HG03342 (cell line): ENCODE measurements at regions not wholly inside any gene's neighbourhood (a gene's known extent, or its start where the extent isn't known, plus 50 kb on each side); places are given as distances from the start of the nearest gene placed in this dataset.

Experiments
- ATAC-seq: cut with Tn5 transposase; IDR thresholded peaks from one replicate; pipeline ENCODE4 v1.9.1; 2021; ENCODE audit warnings: mild to moderate bottlenecking, moderate library complexity; ENCODE audit not compliant: unreplicated experiment

DNA sequence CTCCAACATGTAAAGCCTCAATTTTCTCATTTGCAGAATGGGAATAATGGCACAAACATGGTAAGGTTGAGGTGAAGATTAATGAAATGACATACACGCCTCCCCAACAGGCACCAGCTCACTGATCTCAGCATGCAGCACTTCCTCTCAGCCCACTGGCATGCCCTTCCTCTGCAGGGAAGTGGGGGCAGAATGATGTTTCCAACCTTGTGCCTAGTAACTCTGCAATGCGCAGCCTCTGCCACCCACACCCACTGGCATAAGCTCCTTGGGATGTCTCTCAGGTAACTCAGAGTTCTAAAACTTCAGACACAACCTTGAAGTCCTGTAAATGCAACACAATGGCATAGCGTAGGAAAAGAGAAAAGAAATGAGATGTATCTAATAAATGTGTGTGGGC is 540.7 kb downstream of the HTR7 start:
- no peak for ATAC-seq

- ATAC-seq, result no peak
Observed at GRCh38 chr10:90318659-90319058, 539.2 kb downstream of the HTR7 start.

- ATAC-seq, result peak; percentile 96
Observed at GRCh38 chr10:90319188-90319914, 538.5 kb downstream of the HTR7 start.

- no peak for ATAC-seq
Observed at GRCh38 chr10:90321132-90321816, 536.6 kb downstream of the HTR7 start.

DNA sequence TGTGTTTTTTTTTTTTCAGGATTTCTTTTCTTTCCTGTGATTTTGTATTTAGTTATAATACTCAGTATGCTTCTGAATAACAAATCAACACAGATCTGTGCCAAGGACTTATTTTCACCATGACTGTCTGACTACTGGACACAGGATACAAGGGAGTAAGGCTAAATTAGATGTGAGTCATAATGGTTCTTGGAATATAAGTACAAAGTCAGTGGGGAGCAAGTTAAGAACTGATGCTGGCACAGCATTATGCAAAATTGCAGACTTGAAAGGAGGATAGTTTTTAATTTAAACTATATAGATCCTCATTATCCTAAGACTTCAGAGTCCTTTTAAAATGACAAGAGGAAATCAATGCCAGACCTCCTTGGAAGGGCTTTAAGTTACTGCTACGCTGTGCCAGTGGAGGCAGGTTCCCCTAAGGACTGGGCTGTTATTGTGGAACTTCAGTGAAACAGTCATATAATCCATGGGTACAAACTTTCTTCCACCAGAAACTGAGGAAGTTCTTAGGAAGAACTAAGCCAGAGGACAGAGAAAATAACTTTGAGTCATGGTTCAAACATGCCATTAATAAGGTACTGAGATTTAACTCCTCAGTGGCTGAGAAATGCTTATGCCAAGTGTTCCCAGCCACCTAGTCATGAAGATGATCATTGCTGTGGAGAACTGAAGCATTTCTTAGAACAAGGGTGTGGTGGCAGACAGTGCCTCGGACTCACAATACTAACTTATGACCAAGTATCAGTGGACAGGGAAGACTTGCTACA is 531.2 kb downstream of the HTR7 start:
- no peak for ATAC-seq

DNA sequence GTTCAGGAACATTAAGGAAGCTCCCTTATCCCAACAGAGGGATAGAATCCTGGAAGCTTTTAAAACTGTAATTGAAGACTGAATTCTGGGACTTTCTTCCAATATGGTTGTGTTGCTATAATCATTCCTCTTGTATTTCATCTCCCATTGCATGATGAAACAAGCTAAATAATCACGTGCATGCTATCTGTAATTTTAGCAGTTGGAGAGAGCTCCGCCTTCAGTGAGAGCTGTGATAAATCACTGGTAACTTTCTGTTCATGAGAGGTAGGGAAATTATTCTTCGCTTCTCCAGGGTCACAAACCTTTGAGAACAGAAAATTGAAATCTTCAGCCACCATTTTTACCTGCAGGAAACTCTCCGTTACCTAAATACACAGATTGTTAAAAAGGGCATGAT is 530.2 kb downstream of the HTR7 start:
- no peak for ATAC-seq

DNA sequence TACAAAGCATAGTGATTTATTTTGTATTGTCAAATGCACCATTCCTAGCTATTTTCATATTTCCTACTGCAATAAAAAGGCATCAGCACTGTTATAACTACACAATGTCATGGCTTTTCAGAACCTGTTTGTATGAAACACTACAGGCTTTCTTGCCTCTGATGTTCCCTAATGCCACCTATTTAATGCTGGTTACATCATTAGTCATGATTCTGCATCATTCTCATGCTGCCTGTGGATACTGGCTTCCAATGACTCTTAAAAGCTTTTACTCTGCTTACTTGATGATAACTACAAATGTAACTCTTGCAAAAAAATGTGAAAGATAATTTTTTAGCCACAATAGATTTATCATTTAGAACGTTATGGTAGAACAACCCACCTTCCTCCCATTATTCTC is 529.4 kb downstream of the HTR7 start:
- ATAC-seq, result no peak

GRCh38 chr10:90328896-90329295 is 528.9 kb downstream of the HTR7 start:
- no peak for ATAC-seq

- ATAC-seq, result no peak
Observed at GRCh38 chr10:90337316-90337715, 520.5 kb downstream of the HTR7 start.

- ATAC-seq, result no peak
Observed at GRCh38 chr10:90342480-90342879, 515.4 kb downstream of the HTR7 start.

- no peak for ATAC-seq
Observed at GRCh38 chr10:90344226-90344625, 513.6 kb downstream of the HTR7 start.

- ATAC-seq, result no peak
Observed at GRCh38 chr10:90347239-90347638, 510.6 kb downstream of the HTR7 start.

DNA sequence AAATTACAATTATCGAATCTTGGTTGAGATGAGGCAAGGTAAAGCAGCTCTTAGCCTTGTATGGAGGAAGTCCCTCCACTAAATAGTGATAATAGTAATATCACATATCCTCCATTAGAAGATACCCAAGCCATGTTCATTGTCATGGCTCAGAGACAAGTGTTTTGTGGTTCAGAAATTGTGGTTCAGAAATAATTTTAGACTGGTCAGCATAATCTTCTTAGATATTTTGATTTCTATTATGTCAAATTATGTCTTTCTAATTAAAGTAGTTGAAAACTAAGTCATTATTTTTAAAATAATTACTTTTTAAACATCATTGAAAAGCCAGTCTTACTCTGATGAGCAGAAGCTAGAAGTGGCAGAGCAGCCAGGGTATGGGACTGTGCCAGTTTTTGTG is 507.7 kb downstream of the HTR7 start:
- no peak for ATAC-seq

GRCh38 chr10:90352288-90352687 is 505.6 kb downstream of the HTR7 start:
- ATAC-seq, result no peak

DNA sequence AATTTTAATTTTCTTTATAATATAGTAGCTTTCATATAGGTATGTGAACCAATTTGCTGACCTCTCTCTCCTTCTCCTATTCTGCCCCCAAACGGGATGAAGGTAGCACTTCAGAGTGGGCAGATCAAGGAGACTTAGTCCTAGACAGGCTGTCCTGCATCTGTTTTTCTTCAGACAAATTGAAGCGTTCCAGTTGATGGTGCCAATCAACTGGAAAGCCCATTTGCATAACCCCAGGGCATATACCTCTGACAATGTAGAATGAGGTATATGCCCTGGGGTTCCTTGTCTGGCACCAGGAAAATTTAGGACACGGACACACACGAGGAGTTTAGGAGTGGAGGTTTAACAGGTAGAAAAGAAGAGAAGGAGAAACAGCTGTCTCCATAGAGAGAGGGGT is 502.9 kb downstream of the HTR7 start:
- ATAC-seq, result no peak

GRCh38 chr10:90363799-90364483 is 493.9 kb downstream of the HTR7 start:
- no peak for ATAC-seq

GRCh38 chr10:90372451-90372850 is 485.4 kb downstream of the HTR7 start:
- ATAC-seq, result no peak

GRCh38 chr10:90373911-90374310 is 483.9 kb downstream of the HTR7 start:
- ATAC-seq, result no peak

DNA sequence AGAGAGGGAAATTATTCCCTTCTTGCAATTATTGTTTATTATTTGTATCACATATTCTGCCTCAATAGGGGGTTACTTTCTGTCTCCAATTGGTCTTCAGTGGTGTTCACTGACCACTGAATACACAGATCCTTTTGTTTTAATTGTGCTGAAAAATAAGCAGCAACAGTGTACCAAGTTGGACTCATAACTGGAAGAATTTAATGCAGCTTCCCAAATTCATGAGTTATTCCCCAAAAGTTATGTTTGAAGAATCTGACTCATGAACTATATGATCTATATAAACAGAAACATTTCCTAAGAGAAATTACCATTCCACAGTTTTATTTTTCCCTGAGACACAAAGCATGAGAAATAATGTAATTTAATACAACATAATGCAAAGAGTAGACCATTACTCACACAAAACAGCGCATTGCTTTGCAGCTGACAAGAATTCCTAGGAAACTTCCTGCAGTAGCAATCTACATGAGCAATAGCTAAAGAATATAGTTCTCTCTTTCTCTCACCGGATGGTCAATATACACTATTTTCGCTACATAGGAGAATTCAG is 479.2 kb downstream of the HTR7 start:
- no peak for ATAC-seq

DNA sequence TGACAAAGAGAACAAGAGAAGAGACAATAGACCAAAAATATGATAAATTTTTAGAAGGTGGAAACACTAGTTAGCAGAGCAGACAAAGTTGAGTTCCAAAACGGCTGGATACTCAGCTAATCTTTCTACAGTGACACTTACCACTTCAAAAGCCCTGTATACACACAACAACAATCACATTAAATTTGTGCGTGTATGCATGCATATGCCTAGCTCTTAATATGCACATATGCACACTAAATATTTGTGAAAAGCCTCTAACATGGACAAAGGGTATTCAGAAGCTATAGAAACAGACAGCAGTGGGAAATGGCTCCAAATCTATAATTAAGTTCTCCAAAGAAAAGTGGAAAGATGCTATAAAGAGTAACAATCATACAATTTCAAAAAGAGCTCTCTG is 476.4 kb downstream of the HTR7 start:
- no peak for ATAC-seq

DNA sequence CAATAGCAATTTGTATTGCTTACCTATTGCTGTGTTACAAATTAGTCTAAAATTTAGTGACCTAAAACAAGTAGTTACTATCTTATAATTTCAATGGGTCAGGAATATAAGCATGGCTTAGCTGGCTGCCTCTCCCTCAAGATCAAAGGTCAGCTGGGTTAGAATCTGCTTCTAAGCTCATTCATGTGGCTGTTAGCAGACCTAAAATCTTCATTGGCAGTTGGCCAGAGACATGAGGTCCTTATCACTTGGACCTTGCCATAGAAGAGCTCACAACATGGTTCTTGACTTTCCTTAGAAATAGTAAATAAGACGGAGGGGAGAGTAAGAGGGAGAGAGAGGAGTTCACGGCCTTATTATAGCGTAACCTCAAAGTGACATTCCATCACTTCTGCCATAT is 468.0 kb downstream of the HTR7 start:
- ATAC-seq, result no peak
